SK-N-SH treated with all-trans-retinoic acid at 6 μM for 48 hours (cell line): ENCODE measurements at regions not wholly inside any gene's neighbourhood (a gene's known extent, or its start where the extent isn't known, plus 50 kb on each side); places are given as distances from the start of the nearest gene placed in this dataset.

Experiments used
- ATAC-seq: fragments of 200-7000 bp; cut with Tn5 transposase; 3 replicates; pipeline ENCODE4 v1.9.1; 2020; ENCODE audit warnings: mild to moderate bottlenecking, moderate library complexity
- ARNTL ChIP-seq: fragments of 450-650 bp; formaldehyde crosslinking; IDR thresholded peaks from 2 replicates; pipeline ENCODE4 v1.5.0; 2020; ENCODE audit warnings: low read depth, mild to moderate bottlenecking, moderate library complexity, borderline replicate concordance
- BACH2 ChIP-seq: fragments of 250-450 bp; sonication (Bioruptor Pico); IDR thresholded peaks from 2 replicates; pipeline ENCODE4 v1.9.0; 2021; ENCODE audit warnings: mild to moderate bottlenecking, borderline replicate concordance
- CREB5 ChIP-seq: fragments of 250-450 bp; sonication (Bioruptor Pico); IDR thresholded peaks from 2 replicates; pipeline ENCODE4 v1.5.1; 2020; ENCODE audit warnings: low read depth, mild to moderate bottlenecking, moderate library complexity
- CSDC2 ChIP-seq: fragments of 250-450 bp; sonication (Bioruptor Pico); IDR thresholded peaks from 2 replicates; pipeline ENCODE4 v1.5.0; 2020; ENCODE audit warnings: mild to moderate bottlenecking, moderate library complexity
- CSRNP3 ChIP-seq: fragments of 250-450 bp; sonication (Bioruptor Pico); IDR thresholded peaks from 2 replicates; pipeline ENCODE4 v1.5.1; 2021; ENCODE audit warnings: mild to moderate bottlenecking, moderate library complexity
- ESRRG ChIP-seq: fragments of 250-450 bp; sonication (Bioruptor Pico); IDR thresholded peaks from 2 replicates; pipeline ENCODE4 v1.6.1; 2021; ENCODE audit warnings: mild to moderate bottlenecking
- GLIS3 ChIP-seq: fragments of 250-450 bp; sonication (Bioruptor Pico); IDR thresholded peaks from 2 replicates; pipeline ENCODE4 v1.5.0; 2020; ENCODE audit warnings: mild to moderate bottlenecking, moderate library complexity
- ISL1 ChIP-seq: fragments of 250-450 bp; sonication (Bioruptor Pico); IDR thresholded peaks from 2 replicates; pipeline ENCODE4 v2.1.2; 2022; ENCODE audit warnings: mild to moderate bottlenecking, moderate library complexity
- OSR1 ChIP-seq: fragments of 250-450 bp; sonication (Bioruptor Pico); IDR thresholded peaks from 2 replicates; pipeline ENCODE4 v1.8.0; 2022; ENCODE audit warnings: moderate library complexity, mild to moderate bottlenecking, inconsistent platforms
- PATZ1 ChIP-seq: fragments of 250-450 bp; sonication (Bioruptor Pico); IDR thresholded peaks from 2 replicates; pipeline ENCODE4 v1.8.0; 2020; ENCODE audit warnings: mild to moderate bottlenecking, moderate library complexity, borderline replicate concordance
- PPARA ChIP-seq: fragments of 250-450 bp; sonication (Bioruptor Pico); IDR thresholded peaks from 2 replicates; pipeline ENCODE4 v1.5.0; 2020; ENCODE audit warnings: mild to moderate bottlenecking, borderline replicate concordance
- RARB ChIP-seq: fragments of 250-450 bp; sonication (Bioruptor Pico); IDR thresholded peaks from 2 replicates; pipeline ENCODE4 v1.8.0; 2021; ENCODE audit warnings: mild to moderate bottlenecking, moderate library complexity
- SNAI2 ChIP-seq: fragments of 250-450 bp; sonication (Bioruptor Pico); IDR thresholded peaks from 2 replicates; pipeline ENCODE4 v1.5.0; 2020; ENCODE audit warnings: mild to moderate bottlenecking, moderate library complexity
- TCF4 ChIP-seq: fragments of 250-450 bp; sonication (Bioruptor Pico); IDR thresholded peaks from 2 replicates; pipeline ENCODE4 v1.8.0; 2021; ENCODE audit warnings: mild to moderate bottlenecking, moderate library complexity, borderline replicate concordance
- ZC3H10 ChIP-seq: fragments of 250-450 bp; sonication (Bioruptor Pico); IDR thresholded peaks from 2 replicates; pipeline ENCODE4 v1.5.1; 2021; ENCODE audit warnings: mild to moderate bottlenecking, moderate library complexity
- ZFP30 ChIP-seq: fragments of 450-650 bp; formaldehyde crosslinking; IDR thresholded peaks from 2 replicates; pipeline ENCODE4 v1.5.0; 2022; ENCODE audit warnings: mild to moderate bottlenecking, moderate library complexity
- ZNF565 ChIP-seq: fragments of 450-650 bp; formaldehyde crosslinking; conservative IDR thresholded peaks from 2 replicates; pipeline ENCODE4 v1.5.0; 2020; ENCODE audit warnings: low read depth, mild to moderate bottlenecking, moderate library complexity
- ZNF70 ChIP-seq: fragments of 450-650 bp; formaldehyde crosslinking; IDR thresholded peaks from 2 replicates; pipeline ENCODE4 v1.5.0; 2020; ENCODE audit warnings: mild to moderate bottlenecking, moderate library complexity
- ZNF8 ChIP-seq: fragments of 450-650 bp; formaldehyde crosslinking; IDR thresholded peaks from 2 replicates; pipeline ENCODE4 v1.5.0; 2020; ENCODE audit warnings: mild to moderate bottlenecking, moderate library complexity
- TF ChIP-seq, protein P1 (sequence below): fragments of 250-450 bp; sonication (Bioruptor Pico); IDR thresholded peaks from 2 replicates; pipeline ENCODE4 v1.8.0; 2021; ENCODE audit warnings: low read depth, mild to moderate bottlenecking, moderate library complexity, borderline replicate concordance
- TF ChIP-seq, protein P2 (sequence below): fragments of 250-450 bp; sonication (Bioruptor Pico); IDR thresholded peaks from 2 replicates; pipeline ENCODE4 v1.5.0; 2020; ENCODE audit warnings: mild to moderate bottlenecking, moderate library complexity

DNA sequence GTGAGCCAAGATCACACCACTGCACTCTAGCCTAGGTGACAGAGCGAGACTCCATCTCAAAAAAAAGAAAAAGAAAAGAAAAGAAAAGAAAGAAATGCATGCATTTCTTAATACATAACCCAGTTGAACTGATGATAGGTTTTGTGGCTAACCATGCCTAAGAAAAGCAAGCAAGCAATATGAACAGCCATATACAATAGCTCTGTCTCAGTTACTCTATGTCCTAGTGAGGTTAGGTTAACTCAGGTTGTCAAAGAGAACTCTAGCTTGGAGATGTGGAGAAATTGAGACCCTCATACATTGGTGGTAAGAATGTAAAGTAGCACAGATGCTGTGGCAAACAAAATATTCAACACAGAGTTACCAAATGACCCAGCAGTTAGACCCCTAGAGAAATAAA is 167.0 kb upstream of the RASGEF1B start:
- TF ChIP-seq GLIS3 (CRISPR knock-in tag) (no peak), PPARA (no peak), ZC3H10 (CRISPR knock-in tag) (no peak), OSR1 (CRISPR knock-in tag) (no peak), ZNF70 (CRISPR knock-in tag) (no peak), PATZ1 (no peak), CSRNP3 (CRISPR knock-in tag) (no peak), ESRRG (CRISPR knock-in tag) (no peak)
- ATAC-seq: no peak

DNA sequence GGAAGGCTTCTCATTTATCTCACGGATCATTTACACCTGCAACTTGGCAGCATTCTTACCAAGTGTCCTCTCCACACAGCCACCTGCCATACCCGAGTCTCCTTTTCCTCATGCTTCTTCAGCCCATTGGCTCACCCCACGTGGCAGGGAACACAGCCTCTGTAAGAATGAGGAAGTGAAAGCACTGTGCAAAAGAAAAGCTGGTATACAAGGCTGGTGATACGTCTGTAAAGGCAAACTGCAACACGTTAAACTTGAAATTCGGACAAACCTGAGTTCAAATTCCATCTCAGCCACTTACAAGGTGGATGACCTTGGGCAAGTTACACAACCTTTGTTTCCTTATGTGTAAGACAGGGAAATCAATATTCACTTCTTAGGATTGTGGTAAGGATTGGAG is 164.0 kb upstream of the RASGEF1B start:
- ATAC-seq: no peak
- TF ChIP-seq OSR1 (CRISPR knock-in tag) (no peak), PPARA (no peak), RARB (CRISPR knock-in tag) (no peak), ISL1 (no peak), BACH2 (CRISPR knock-in tag) (no peak), GLIS3 (CRISPR knock-in tag) (no peak), ARNTL (no peak), TCF4 (no peak), ESRRG (CRISPR knock-in tag) (no peak), ZNF565 (CRISPR knock-in tag) (no peak)

GRCh38 chr4:81634766-81635549 is 163.3 kb upstream of the RASGEF1B start:
- ATAC-seq: no peak
- TF ChIP-seq ARNTL (no peak), ZNF565 (CRISPR knock-in tag) (no peak), PPARA (no peak), ZNF8 (CRISPR knock-in tag) (no peak), GLIS3 (CRISPR knock-in tag) (no peak), CREB5 (CRISPR knock-in tag) (no peak), ZFP30 (CRISPR knock-in tag) (no peak), ZNF70 (CRISPR knock-in tag) (no peak), ZC3H10 (CRISPR knock-in tag) (no peak), ISL1 (no peak)
- TF ChIP-seq, protein P1, sequence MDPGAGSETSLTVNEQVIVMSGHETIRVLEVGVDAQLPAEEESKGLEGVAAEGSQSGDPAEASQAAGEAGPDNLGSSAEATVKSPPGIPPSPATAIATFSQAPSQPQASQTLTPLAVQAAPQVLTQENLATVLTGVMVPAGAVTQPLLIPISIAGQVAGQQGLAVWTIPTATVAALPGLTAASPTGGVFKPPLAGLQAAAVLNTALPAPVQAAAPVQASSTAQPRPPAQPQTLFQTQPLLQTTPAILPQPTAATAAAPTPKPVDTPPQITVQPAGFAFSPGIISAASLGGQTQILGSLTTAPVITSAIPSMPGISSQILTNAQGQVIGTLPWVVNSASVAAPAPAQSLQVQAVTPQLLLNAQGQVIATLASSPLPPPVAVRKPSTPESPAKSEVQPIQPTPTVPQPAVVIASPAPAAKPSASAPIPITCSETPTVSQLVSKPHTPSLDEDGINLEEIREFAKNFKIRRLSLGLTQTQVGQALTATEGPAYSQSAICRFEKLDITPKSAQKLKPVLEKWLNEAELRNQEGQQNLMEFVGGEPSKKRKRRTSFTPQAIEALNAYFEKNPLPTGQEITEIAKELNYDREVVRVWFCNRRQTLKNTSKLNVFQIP (CRISPR knock-in tag): no peak
- TF ChIP-seq, all 23 proteins: peak for 0

GRCh38 chr4:81634165-81634564 is 162.5 kb upstream of the RASGEF1B start:
- ATAC-seq: no peak
- TF ChIP-seq CSRNP3 (CRISPR knock-in tag): no peak
- no peak for TF ChIP-seq CSDC2
- TF ChIP-seq ESRRG (CRISPR knock-in tag): no peak
- TF ChIP-seq, protein P2, sequence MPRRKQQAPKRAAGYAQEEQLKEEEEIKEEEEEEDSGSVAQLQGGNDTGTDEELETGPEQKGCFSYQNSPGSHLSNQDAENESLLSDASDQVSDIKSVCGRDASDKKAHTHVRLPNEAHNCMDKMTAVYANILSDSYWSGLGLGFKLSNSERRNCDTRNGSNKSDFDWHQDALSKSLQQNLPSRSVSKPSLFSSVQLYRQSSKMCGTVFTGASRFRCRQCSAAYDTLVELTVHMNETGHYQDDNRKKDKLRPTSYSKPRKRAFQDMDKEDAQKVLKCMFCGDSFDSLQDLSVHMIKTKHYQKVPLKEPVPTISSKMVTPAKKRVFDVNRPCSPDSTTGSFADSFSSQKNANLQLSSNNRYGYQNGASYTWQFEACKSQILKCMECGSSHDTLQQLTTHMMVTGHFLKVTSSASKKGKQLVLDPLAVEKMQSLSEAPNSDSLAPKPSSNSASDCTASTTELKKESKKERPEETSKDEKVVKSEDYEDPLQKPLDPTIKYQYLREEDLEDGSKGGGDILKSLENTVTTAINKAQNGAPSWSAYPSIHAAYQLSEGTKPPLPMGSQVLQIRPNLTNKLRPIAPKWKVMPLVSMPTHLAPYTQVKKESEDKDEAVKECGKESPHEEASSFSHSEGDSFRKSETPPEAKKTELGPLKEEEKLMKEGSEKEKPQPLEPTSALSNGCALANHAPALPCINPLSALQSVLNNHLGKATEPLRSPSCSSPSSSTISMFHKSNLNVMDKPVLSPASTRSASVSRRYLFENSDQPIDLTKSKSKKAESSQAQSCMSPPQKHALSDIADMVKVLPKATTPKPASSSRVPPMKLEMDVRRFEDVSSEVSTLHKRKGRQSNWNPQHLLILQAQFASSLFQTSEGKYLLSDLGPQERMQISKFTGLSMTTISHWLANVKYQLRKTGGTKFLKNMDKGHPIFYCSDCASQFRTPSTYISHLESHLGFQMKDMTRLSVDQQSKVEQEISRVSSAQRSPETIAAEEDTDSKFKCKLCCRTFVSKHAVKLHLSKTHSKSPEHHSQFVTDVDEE (CRISPR knock-in tag): no peak
- no peak for TF ChIP-seq SNAI2 (CRISPR knock-in tag)
- TF ChIP-seq, protein P1 (CRISPR knock-in tag): no peak
- no peak for TF ChIP-seq ZNF8 (CRISPR knock-in tag)
- no peak for TF ChIP-seq PPARA
- TF ChIP-seq CREB5 (CRISPR knock-in tag): no peak
